Hematopoietic multipotent progenitor cell treated with erythropoietin and hydrocortisone succinate and interleukin-3 and kit ligand, for 6 days (in vitro differentiated cells): ENCODE measurements at regions not wholly inside any gene's neighbourhood (a gene's known extent, or its start where the extent isn't known, plus 50 kb on each side); places are given as distances from the start of the nearest gene placed in this dataset.

Experiments
- DNase-seq: peaks from one replicate; pipeline ENCODE4 v3.0.0-alpha.2; 2015

DNA sequence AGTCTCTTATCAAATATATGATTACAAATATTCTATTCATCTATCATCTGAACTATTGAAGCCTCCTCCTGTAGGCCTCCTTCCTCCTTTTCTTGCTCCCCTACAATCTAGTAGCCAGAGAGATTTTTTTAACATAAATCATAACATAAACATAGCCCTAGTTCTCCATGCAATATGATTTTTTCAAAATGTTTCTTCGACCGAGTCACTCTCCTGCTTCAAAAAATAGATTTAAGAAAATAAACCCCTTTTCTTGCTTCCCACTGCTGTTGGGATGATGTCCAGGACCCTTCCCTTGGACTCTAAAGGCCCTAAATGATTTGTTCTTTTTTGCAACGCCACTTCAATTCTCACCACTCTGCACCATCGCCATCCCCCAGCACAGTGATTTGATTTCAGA, 319.7 kb upstream of the TSHZ3 start:
- no peak for DNase-seq

GRCh38 chr19:31670931-31671330, 321.7 kb upstream of the TSHZ3 start:
- no peak for DNase-seq

DNA sequence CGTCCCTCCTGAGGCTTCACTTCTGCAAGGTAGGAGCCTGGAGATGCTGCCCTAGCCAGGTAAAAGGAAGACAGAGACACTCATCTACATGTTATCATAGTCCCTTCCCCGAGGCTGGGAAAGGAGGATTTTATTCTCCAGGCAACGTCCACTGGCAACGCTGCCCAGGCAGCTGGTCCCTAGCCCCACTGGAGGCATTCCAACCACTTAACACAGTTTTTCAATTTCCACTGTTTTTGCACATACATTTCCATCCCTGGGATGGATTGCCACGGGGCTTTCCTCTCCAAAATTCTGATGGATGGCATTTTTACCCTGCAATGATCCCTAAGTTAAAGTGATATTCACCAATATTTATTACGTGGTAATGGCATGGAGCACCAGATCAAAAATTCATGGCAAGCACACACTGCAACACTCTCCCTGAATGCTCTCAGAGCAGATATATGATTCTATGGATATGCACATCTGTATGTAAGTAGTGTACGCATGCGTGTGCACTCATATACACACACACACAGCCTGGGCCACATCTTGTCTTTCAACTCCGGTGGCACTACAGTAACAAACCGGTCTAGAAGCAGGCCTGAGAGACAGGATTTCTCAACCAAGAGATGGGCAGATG, 322.3 kb upstream of the TSHZ3 start:
- DNase-seq: no peak

- DNase-seq: no peak
Measured at GRCh38 chr19:31674503-31675192, 325.4 kb upstream of the TSHZ3 start.

DNA sequence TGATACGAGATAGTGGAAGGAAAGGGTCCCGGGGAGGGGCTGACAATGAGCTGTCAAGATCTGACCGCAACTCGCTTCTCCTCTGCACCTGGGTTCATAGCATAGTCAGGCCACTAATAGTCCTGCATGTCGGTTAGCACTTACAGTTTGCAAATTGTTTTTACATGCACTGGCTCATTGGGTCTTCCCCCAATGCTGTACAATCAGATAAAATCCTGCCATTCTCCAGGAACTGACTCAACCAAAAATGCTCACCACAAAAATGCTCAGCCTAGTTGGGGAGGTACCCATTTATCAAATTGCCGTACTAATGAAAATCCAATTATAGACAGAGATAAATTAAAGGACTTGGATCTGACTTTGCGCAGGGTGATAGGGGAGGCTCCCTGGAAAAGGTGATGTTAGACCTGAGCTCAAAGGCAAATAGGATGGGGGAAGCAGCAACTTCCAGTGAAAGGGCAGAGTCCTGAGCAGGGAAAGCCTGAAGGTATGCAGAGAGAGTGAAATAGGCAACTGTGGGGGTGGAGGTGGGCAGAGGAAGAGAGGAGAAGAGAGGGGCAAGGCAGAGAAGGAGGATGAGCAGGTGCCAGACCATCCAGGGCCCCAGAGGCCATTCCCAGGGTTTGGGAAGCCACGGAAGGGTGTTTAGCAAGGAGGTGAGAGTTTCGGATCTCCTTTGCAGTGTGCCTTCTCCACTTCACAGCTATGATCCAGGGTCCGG, 326.1 kb upstream of the TSHZ3 start:
- peak; percentile 1 for DNase-seq

- DNase-seq: peak; percentile 50
Measured at GRCh38 chr19:31676271-31677004, 327.2 kb upstream of the TSHZ3 start.

DNA sequence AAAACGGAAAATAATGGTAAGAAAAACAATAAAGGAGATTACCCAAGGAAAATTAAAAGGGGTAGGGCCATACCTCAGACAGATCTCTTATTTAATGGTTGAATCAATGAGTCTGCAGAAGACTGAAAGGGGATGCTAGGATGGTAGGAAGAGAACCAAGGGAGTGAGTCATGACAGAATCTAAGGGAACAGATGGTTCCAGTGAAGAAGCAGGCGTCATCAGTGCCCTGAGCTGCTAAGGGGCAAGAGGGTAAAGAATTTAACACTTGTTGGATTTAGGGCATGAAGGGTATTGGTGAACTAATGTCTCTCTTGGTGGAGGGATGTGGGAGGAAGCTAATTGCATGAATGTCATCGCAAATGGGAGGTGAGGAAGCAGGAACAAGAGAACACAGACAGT, 329.2 kb upstream of the TSHZ3 start:
- DNase-seq: no peak

- DNase-seq: no peak
Measured at GRCh38 chr19:31681121-31681520, 331.9 kb upstream of the TSHZ3 start.

GRCh38 chr19:31693131-31693932, 344.1 kb upstream of the TSHZ3 start:
- DNase-seq: no peak

DNA sequence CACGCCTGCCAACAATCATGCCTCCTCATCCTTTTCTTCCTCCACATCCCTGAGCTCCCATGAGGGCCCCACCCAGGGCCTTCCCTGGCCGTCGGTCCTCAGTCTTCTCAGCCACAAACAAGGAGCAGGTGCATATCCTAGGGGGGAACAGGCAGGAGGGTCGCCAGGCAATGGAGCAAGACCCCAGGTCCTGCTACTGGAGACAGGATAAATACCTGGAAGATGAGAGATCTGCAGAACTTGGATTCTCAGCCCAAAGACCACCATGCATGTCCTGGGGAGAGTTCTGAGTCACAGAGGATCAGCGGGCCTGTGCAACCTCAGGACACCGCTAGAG, 344.7 kb upstream of the TSHZ3 start:
- DNase-seq: no peak

DNA sequence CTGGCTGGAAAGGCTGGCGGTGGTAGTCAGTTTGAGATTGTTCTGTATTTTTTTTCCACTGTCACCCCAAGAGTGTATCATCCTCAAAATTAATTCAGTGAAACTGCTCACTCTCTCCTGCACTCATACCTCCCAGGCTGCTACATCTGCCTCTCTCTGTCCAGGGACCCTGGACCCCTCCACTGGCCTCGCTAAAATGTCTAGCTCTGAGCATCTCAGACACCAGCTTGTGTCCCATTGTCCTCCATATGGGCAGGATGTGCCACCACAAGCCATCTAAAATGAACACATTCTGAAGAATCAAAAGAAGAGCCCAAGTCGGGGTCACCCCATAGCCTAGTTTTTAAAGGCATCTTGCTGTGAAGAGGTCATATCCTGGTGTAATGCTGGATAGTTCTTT, 345.5 kb upstream of the TSHZ3 start:
- DNase-seq: no peak

DNA sequence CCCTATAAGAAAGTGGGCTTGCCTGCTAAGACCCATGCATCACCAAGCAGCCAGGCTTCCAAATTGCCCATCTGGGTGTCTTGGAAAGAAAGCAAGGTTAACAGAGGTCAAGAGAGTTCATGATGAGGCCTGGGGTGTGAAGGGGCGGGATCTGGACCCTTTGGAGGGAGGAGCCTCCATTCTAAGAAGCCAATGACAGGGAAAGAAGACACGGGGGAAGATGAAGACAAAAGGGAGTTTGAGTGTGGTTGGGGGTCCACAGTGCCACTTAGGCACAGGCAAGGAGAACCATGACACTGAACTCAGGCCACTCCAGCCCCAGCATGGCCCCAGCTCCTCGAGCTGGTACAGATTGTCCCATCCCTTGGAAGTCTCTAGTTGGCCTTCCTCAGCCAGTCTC, 350.2 kb upstream of the TSHZ3 start:
- no peak for DNase-seq

DNA sequence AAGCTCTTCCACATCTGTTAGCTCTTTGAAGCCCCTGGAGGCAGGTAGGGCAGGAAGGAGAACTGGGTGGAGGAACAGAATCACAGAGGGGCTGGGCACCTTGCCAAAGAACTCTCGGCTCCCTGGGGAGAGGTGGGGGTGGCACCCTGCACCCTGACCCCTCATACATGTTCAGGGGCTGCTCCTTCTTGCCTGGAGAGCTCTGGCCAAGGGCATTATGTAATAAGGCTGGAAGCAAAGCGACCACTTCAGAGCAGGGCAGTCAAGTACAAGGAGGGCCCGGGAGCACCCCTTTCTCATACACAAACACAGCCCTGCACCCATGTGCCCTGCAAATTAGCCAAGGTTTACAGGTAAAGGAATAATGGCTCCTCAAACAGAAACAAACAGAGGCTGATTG, 351.9 kb upstream of the TSHZ3 start:
- DNase-seq: no peak

DNA sequence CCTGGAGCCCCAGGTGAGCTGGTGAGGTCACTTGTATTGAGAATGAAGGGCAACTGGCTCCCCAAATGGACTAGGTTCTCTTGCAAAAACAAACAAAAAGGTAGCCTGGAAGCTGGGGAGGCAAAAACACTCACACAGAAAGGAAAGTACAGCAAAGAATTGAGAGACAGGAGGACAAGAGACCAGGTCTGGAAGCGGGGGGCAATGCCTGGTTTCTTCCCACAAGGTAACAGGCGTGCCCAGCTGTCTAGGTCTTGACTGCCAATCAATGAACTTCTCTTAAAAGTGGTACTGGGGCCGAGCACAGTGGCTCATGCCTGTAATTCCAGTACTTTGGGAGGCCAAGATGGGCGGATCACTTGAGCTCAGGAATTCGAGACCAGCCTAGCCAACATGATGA, 356.4 kb upstream of the TSHZ3 start:
- no peak for DNase-seq

DNA sequence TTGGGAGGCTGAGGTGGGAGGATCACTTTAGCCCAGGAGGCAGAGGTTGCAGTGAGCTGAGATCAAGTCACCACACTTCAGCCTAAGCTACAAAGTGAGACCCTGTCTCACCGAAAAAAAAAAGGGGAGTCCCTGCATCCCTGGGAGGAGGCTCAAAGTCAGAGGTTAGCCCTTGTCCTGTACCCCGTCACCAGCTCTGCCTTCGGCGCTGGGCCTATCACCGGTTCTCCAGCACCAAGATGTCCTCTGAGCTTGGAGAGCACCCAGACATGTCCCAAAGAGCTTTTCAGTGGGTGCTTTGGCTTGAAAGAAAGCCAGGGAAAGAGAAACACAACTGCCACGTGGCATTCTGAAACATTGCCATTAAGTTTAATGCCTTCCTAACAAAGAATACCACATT, 356.9 kb upstream of the TSHZ3 start:
- no peak for DNase-seq

- DNase-seq: no peak
Measured at GRCh38 chr19:31706691-31707620, 357.7 kb upstream of the TSHZ3 start.

DNA sequence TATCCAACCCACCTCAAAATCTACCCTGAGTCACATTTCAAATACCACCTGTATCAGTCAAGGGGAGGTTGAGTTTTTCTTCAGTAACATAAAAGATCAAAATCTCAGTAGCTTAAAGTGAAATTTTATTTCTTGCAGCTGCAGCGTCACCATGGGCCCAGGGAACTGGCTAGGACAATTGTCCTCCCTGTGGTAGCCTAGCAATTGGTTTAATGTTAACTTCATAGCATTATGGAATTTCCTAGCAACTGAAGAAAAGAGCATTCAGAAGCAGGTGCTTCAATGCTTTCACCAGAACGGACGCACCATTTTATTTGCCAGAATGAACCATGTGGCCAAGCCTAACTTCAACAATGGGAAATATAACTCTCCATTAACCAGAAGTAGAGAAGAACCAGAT, 359.3 kb upstream of the TSHZ3 start:
- DNase-seq: no peak

- DNase-seq: no peak
Measured at GRCh38 chr19:31709476-31709875, 360.2 kb upstream of the TSHZ3 start.

GRCh38 chr19:31715249-31715945, 366.2 kb upstream of the TSHZ3 start:
- no peak for DNase-seq

GRCh38 chr19:31716826-31717225, 367.6 kb upstream of the TSHZ3 start:
- no peak for DNase-seq

DNA sequence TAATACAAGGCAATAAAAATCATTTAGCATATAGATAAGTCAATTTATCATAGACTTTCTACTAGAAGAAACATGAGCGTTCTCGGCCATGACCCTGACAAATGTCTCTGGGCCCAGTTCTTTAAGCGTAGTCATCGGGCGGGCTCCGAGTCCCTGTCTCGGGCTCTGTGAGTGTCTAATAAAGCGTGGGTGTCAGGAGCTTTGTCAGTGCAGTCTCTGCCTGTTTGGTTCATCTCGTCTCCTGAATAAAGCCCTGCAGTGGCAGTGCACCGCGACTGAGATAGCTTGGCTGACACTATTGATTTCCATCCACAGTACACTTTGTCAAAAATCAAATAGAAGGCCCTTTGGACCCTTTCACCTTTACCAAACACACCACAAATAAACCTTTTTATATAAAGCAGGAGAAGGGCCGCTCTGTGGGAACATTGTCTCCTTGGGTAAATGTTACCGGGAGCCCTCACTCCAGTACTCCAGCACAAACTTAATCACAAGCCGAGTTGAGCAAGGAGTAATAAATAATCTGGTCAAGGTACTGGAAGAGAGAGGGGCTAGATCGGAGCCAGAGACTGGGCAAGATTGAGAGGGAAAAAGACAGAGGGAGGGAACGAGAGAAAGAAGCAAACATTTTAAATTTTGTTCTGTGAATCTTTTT, 368.2 kb upstream of the TSHZ3 start:
- no peak for DNase-seq
